HG03460 (cell line): ENCODE measurements at regions not wholly inside any gene's neighbourhood (a gene's known extent, or its start where the extent isn't known, plus 50 kb on each side); places are given as distances from the start of the nearest gene placed in this dataset.

ENCODE experiments used
- ATAC-seq: cut with Tn5 transposase; IDR thresholded peaks from one replicate; pipeline ENCODE4 v1.9.1; 2021; ENCODE audit not compliant: unreplicated experiment

DNA sequence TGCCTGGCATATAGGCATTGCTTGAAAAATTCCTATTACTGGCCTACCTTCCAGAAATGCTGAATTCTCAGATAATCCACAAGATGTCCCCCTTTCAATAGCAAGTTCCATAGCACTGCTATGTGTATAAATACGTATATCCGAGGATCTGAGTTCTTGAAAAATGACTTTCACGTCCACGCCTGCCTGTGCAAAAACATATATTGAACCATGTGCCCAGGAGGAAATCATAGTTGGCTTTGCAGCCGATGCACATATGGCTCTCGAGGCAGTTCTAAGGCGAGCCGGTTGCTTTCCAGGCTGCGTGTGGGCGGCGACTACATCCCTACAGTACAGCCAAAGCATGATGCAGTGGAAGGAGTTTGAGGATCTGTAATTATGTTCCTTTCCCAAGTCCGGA lies 55.4 kb upstream of the ESX1 start:
- ATAC-seq: no peak

- no peak for ATAC-seq
Measured at GRCh38 chrX:104309169-104309568, 54.4 kb upstream of the ESX1 start.

GRCh38 chrX:104307341-104307740 lies 52.6 kb upstream of the ESX1 start:
- ATAC-seq: no peak

DNA sequence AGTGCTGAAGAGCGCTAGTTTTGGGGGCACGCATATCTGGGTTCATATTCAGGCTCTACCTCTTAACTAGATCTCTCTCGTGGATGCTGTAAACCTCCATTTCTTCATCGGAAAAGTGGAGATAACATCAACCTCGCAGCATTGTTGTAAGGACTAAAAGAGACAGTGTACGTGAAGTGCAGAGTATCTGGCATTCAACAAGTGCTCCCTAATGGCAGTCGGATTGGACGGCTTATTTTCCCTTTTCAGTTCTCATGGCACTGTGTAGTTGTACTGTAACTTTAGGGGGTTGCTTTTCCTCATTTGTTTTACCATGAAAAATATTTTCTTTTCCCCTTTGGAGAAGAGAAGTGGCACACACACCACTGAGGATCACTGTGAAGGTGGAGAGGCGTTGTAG lies 51.4 kb upstream of the ESX1 start:
- ATAC-seq: no peak
